ENCODE measurements at regions not wholly inside any gene's neighbourhood (a gene's known extent, or its start where the extent isn't known, plus 50 kb on each side); places are given as distances from the start of the nearest gene placed in this dataset.

DNA sequence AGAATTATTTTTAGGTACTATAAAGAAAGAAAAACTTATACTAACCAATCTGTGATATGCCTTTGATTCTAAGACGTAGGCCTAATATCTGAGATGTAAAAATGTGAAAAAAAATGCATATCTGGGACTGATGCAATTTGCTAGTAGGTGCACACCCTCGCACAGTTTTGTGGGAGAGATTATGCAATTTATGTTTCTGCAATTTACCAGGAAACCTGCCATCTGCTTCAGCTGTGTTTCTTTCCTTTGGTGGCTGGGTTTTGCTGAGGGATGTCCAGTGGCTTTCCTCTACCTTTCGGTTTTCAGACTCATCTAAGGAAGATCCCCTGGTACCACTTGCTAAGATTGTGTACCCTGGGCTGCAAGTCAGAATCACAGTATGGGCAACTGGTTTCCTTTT is 186.9 kb downstream of the ZFP64 start:
- TF ChIP-seq TAF1 (IDR thresholded peaks at IDR 0.05; ENCODE audit: low read depth) (no peak), ZBTB7A (IDR thresholded peaks at IDR 0.05; ENCODE audit: low read depth) (no peak), CREB1 (IDR thresholded peaks at IDR 0.05; ENCODE audit: low read depth) (no peak), FOXM1 (IDR thresholded peaks at IDR 0.05; ENCODE audit: borderline replicate concordance, low read depth) (no peak), NFIC (IDR thresholded peaks at IDR 0.05) (no peak), EGR1 (IDR thresholded peaks at IDR 0.05) (no peak), RAD21 (IDR thresholded peaks at IDR 0.05; ENCODE audit: low read depth) (no peak)
- TF ChIP-seq, protein P1, sequence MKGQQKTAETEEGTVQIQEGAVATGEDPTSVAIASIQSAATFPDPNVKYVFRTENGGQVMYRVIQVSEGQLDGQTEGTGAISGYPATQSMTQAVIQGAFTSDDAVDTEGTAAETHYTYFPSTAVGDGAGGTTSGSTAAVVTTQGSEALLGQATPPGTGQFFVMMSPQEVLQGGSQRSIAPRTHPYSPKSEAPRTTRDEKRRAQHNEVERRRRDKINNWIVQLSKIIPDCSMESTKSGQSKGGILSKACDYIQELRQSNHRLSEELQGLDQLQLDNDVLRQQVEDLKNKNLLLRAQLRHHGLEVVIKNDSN (IDR thresholded peaks at IDR 0.05): no peak
- TF ChIP-seq, protein P2, sequence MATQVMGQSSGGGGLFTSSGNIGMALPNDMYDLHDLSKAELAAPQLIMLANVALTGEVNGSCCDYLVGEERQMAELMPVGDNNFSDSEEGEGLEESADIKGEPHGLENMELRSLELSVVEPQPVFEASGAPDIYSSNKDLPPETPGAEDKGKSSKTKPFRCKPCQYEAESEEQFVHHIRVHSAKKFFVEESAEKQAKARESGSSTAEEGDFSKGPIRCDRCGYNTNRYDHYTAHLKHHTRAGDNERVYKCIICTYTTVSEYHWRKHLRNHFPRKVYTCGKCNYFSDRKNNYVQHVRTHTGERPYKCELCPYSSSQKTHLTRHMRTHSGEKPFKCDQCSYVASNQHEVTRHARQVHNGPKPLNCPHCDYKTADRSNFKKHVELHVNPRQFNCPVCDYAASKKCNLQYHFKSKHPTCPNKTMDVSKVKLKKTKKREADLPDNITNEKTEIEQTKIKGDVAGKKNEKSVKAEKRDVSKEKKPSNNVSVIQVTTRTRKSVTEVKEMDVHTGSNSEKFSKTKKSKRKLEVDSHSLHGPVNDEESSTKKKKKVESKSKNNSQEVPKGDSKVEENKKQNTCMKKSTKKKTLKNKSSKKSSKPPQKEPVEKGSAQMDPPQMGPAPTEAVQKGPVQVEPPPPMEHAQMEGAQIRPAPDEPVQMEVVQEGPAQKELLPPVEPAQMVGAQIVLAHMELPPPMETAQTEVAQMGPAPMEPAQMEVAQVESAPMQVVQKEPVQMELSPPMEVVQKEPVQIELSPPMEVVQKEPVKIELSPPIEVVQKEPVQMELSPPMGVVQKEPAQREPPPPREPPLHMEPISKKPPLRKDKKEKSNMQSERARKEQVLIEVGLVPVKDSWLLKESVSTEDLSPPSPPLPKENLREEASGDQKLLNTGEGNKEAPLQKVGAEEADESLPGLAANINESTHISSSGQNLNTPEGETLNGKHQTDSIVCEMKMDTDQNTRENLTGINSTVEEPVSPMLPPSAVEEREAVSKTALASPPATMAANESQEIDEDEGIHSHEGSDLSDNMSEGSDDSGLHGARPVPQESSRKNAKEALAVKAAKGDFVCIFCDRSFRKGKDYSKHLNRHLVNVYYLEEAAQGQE (IDR thresholded peaks at IDR 0.05; ENCODE audit: low read depth): no peak

DNA sequence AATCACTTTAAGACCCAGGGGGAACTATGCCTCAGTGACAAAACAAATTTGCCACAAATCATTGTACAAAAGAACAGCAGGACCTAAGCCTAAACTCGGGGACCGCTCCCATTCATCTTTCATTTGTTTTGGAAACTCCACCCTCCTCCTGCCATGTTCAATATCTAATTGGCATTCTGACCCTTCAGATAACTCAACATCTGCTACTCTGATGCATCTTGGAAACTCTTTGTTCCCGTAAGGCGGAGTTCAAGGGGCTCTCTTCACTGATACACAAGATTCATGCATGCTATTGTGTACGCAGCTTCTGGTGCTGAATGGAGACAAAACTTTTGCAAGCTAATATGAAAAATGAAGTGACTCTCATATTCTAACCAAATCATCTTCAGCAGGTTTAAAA is 187.6 kb downstream of the ZFP64 start:
- no peak for TF ChIP-seq EP300 (IDR thresholded peaks at IDR 0.05; ENCODE audit: borderline replicate concordance)

DNA sequence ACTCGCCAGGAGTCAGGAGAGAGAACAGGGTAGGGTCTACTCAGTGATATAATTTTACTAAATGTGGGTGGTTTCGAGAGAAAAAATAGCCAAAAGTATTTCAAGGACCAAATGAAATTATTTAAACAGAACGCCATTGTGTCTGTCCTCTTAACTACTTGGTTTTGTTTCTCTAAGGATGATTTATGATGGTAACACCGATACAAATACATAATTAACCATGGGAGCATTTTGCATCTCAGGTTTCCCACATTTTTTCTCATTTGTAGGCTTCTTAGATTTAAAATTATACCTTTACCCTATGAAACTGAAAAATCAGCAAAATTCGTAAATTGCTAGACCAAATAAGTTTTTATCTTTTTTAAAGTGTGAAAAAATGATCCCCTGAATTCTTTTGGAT is 188.2 kb downstream of the ZFP64 start:
- TF ChIP-seq EP300 (IDR thresholded peaks at IDR 0.05; ENCODE audit: borderline replicate concordance) (no peak), CEBPB (IDR thresholded peaks at IDR 0.05) (no peak), TEAD4 (IDR thresholded peaks at IDR 0.05) (no peak)

DNA sequence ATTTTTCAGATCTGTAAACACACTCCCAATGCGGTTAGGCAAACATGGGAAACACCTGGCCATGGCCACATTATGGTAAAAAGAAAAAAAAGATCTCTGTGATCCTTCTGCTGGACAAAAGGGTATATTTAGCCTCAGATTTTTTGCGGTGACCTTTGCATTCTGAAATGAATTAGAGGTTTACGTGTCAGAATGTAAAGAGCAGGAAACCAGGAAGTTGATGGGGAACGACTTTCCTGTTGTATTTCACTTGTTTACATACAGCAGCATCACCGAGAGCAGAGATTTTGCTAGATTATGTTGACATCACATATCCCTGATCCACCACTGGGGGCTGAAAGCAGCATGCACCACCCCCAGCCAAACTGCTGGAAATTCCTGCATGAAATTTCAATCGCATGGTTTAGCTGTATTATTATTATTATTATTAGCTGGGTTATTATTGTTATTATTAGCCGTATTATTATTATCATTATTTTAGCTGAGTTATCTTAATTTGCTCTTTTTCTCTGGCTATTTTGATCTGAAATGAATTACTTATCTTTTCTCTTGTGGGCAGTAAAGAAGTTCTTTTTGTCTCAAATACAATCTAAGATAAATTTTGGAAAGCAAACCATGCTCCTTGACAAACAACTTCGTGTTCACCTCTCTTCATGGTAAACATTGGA is 189.4 kb downstream of the ZFP64 start:
- TF ChIP-seq, protein P1 (IDR thresholded peaks at IDR 0.05): no peak
- TF ChIP-seq TCF12 (IDR thresholded peaks at IDR 0.05; ENCODE audit: low read depth) (no peak), CREB1 (IDR thresholded peaks at IDR 0.05; ENCODE audit: low read depth) (no peak), CEBPB (IDR thresholded peaks at IDR 0.05) (no peak), TAF1 (IDR thresholded peaks at IDR 0.05; ENCODE audit: low read depth) (no peak), EP300 (IDR thresholded peaks at IDR 0.05; ENCODE audit: borderline replicate concordance) (no peak), NFIC (IDR thresholded peaks at IDR 0.05) (no peak), TEAD4 (IDR thresholded peaks at IDR 0.05) (no peak)
- TF ChIP-seq, protein P2 (IDR thresholded peaks at IDR 0.05; ENCODE audit: low read depth): no peak
- TF ChIP-seq, protein P3, sequence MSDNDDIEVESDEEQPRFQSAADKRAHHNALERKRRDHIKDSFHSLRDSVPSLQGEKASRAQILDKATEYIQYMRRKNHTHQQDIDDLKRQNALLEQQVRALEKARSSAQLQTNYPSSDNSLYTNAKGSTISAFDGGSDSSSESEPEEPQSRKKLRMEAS (IDR thresholded peaks at IDR 0.05): no peak

DNA sequence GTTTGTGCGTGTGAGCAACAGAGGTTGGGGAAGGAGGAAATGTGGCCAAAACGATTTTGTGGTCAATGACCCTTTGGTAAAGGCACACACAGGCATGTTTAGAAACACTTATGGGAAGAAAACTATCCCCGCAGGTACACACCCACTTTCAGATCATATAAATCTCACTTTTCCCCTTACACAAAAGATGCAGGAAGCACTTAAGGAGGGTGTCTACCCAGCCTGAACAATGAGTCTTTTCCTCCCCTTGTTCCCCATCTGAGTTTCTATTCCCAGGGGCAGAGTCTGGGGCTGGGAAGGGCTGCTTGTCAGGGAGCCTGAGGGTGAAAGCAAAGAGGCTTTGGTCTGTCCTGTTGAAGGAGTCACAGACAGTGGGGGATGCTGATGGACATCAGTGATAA is 193.2 kb upstream of the SALL4 start:
- no peak for TF ChIP-seq FOXM1 (IDR thresholded peaks at IDR 0.05; ENCODE audit: borderline replicate concordance, low read depth)
- no peak for TF ChIP-seq CREB1 (IDR thresholded peaks at IDR 0.05; ENCODE audit: low read depth)

DNA sequence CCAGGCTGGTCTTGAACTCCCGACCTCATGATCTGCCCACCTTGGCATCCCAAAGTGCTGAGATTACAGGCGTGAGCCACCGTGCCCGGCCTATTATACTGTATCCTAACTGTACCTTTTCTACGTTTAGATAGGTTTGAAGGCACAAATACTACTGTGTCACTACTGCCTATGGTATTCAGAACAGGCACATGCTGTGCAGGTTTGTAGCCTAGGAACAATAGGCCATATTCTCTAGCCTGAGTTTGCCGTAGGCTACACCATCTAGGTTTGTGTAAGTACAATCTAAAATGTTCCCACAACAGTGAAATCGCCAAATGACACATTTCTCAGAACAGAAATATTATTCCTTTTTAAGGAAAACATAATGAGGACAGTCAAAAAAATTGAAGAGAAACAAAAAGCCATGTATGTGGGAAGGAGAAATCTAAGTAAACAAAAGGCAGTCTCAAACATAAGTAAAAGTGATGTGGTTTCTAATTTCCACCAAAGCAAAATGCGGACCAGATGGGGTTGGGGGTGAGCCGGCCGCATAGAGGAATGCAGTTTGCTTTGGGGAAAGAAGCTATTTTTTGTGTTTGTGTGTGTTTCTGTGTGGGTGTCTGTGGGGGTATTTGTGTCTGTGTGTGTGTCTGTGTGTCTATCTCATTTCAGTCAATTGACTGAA is 192.6 kb upstream of the SALL4 start:
- TF ChIP-seq EP300 (IDR thresholded peaks at IDR 0.05; ENCODE audit: borderline replicate concordance) (no peak), ZBTB7A (IDR thresholded peaks at IDR 0.05; ENCODE audit: low read depth) (no peak), NFIC (IDR thresholded peaks at IDR 0.05) (no peak), TCF12 (IDR thresholded peaks at IDR 0.05; ENCODE audit: low read depth) (no peak), CEBPB (IDR thresholded peaks at IDR 0.05) (no peak)
- TF ChIP-seq, protein P1 (IDR thresholded peaks at IDR 0.05): no peak
- TF ChIP-seq, protein P2 (IDR thresholded peaks at IDR 0.05; ENCODE audit: low read depth): no peak
- TF ChIP-seq, protein P3 (IDR thresholded peaks at IDR 0.05): no peak

Data from Ishikawa (cell line).